GM12801 (cell line): ENCODE measurements at regions not wholly inside any gene's neighbourhood (a gene's known extent, or its start where the extent isn't known, plus 50 kb on each side); places are given as distances from the start of the nearest gene placed in this dataset.

Source experiments
- TF ChIP-seq, protein P1 (sequence below): IDR thresholded peaks from one replicate; pipeline ENCODE4 v1.5.1; 2011; ENCODE audit warnings: control low read depth; ENCODE audit not compliant: insufficient read length; ENCODE audit errors: extremely low read depth

DNA sequence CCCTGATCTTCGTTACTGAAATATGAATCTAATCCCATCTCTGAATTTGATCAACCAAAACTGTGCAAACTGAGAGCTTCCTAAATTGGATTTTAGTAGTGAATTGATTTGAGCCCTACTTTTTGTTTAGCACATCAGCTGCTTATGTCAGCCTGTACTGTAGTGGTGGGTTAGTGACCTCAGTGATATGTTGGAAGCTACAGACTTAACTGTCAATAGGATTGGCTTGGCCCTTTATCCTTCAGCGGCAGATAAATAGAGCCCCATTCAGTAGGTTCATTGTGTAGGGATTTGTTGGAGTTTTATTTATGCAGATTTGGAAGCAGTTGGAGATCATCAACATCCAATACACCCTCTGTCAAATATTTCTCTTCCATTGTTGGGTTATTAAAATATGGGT lies 409.7 kb downstream of the SOX2 start:
- TF ChIP-seq, protein P1, sequence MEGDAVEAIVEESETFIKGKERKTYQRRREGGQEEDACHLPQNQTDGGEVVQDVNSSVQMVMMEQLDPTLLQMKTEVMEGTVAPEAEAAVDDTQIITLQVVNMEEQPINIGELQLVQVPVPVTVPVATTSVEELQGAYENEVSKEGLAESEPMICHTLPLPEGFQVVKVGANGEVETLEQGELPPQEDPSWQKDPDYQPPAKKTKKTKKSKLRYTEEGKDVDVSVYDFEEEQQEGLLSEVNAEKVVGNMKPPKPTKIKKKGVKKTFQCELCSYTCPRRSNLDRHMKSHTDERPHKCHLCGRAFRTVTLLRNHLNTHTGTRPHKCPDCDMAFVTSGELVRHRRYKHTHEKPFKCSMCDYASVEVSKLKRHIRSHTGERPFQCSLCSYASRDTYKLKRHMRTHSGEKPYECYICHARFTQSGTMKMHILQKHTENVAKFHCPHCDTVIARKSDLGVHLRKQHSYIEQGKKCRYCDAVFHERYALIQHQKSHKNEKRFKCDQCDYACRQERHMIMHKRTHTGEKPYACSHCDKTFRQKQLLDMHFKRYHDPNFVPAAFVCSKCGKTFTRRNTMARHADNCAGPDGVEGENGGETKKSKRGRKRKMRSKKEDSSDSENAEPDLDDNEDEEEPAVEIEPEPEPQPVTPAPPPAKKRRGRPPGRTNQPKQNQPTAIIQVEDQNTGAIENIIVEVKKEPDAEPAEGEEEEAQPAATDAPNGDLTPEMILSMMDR, result no peak

DNA sequence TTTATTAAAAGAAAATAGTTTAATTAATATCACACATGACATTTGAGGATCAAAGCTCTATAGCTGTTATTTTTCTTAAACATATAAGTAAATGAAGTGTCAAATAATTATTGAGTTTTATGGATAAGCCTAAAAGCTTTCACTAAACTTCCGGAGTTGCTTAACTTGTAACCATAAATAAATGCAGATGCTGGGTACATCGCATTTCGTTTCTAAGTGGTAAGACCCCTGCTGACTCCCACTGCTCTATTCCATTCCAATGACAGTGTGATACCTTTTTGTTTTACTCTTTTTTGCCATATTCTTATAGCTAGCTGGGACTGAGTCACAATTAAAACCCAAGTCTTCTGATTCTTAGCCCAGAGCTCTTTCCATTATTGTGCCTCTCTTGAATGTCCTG lies 411.1 kb downstream of the SOX2 start:
- TF ChIP-seq, protein P1, result no peak

DNA sequence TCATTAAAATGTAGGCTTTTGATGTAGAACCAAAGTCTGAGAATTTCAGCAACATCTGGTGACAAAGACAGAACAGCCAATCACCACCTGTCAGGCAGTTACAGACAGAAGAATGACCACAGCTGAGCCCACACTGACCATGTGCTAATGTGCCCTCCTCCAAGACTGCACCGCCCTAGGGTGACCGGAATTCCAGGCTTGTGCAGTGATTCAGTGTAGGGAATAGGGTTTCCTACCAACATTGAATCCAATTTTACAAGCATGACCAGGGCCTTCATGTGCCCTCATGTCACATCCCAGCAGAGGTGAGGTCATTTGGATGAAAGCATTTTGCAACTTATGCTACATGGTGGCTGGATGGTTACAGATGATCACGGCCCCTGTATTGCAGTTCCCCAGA lies 412.5 kb downstream of the SOX2 start:
- TF ChIP-seq, protein P1, result no peak

DNA sequence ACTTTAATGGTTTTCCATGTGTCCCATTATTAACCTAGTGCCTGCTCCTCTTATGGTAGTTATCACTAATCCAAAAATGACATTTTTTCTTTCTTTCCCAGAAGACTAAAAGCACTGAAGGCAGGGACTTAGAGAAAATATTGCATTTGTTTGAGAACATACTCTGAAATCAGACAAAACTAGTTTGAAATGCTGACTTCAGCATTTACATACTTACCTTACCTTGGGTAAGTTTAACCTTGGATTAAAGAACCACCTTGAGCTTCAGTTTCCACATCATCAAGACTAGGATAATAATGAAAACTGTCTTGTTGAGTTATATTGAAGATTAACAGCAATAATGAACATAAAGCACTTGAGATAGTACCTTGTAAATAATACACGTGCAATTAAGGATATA lies 413.0 kb downstream of the SOX2 start:
- TF ChIP-seq, protein P1, result no peak

DNA sequence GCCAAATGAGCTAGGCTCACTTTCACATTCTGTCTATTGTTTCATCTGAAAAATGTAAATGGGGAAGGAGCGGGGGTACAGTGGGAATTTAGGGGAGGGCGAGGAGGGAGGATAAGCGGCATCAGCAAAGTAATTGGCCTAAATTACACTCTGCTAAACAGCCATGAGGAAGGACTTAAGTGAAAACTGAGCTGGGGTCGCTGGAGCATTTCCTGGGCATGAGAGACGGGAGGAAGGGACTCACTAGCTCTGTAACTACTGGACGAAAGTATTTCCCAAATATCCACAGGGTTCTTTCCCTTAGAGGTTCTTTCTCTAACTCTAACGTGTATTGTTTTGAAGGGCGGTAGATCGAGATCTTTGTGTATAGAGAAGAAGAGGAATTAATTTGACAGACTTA lies 418.0 kb downstream of the SOX2 start:
- TF ChIP-seq, protein P1, result no peak

DNA sequence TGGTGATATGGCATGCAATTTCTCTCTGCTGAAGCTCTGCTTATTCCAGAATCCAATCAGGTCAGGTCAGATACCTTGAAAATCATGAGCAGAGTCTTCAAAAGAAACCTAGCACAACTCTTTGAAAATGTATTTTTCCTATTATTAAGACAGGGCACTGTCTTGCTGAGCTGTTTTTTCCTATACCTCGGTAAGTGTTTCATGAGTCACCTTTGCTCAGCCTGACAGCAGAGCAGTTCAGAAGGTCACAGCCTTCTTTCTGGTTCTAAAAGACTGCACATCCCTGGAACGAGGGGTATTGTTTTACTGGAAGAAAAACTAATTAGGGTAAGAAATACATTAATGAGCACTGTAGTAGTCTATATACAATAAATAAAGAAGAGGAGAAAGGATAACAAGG lies 422.0 kb downstream of the SOX2 start:
- TF ChIP-seq, protein P1, result no peak

DNA sequence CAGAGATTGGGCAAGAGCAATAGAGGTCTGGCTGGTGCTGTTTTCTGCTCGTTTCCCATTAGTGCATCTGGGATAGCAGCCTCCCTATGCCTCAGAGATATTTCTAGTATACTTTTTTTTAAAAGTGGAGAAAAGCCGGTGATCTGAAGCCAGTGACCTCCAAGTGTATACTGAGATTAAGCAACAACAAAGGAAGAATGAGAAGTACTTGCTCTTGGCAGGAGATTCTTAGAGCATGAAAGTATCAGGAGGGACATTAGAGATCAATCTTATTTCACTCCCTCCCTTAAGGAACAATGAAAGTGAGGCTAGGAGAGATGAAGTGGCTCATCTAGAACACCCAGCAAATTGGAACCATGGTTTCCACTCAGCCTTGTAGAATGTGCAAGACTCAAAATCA lies 423.3 kb downstream of the SOX2 start:
- TF ChIP-seq, protein P1, result no peak
